EH (cell line): ENCODE measurements at regions not wholly inside any gene's neighbourhood (a gene's known extent, or its start where the extent isn't known, plus 50 kb on each side); places are given as distances from the start of the nearest gene placed in this dataset.

Experiments used
- DNase-seq: peaks from one replicate; pipeline ENCODE4 v3.0.0-alpha.2; 2015; ENCODE audit warnings: low read depth

GRCh38 chr3:59289831-59290230, 240.0 kb upstream of the CFAP20DC start:
- no peak for DNase-seq

- DNase-seq = no peak
Measured at GRCh38 chr3:59288951-59289350, 239.1 kb upstream of the CFAP20DC start.

- peak; percentile 11 for DNase-seq
Measured at GRCh38 chr3:59286791-59287531, 237.1 kb upstream of the CFAP20DC start.

- no peak for DNase-seq
Measured at GRCh38 chr3:59285560-59285959, 235.7 kb upstream of the CFAP20DC start.

GRCh38 chr3:59284926-59285325, 235.1 kb upstream of the CFAP20DC start:
- DNase-seq = no peak

GRCh38 chr3:59280113-59280512, 230.3 kb upstream of the CFAP20DC start:
- DNase-seq = no peak

GRCh38 chr3:59277816-59278215, 228.0 kb upstream of the CFAP20DC start:
- DNase-seq = no peak

- no peak for DNase-seq
Measured at GRCh38 chr3:59277201-59277600, 227.4 kb upstream of the CFAP20DC start.

- no peak for DNase-seq
Measured at GRCh38 chr3:59273976-59274375, 224.2 kb upstream of the CFAP20DC start.

GRCh38 chr3:59271971-59272370, 222.1 kb upstream of the CFAP20DC start:
- no peak for DNase-seq

GRCh38 chr3:59270921-59271320, 221.1 kb upstream of the CFAP20DC start:
- no peak for DNase-seq

- no peak for DNase-seq
Measured at GRCh38 chr3:59270209-59270608, 220.4 kb upstream of the CFAP20DC start.

GRCh38 chr3:59268170-59268569, 218.3 kb upstream of the CFAP20DC start:
- DNase-seq = no peak

- DNase-seq = no peak
Measured at GRCh38 chr3:59267021-59267420, 217.2 kb upstream of the CFAP20DC start.

GRCh38 chr3:59266551-59266950, 216.7 kb upstream of the CFAP20DC start:
- no peak for DNase-seq

GRCh38 chr3:59265566-59265965, 215.7 kb upstream of the CFAP20DC start:
- no peak for DNase-seq

GRCh38 chr3:59264366-59264765, 214.5 kb upstream of the CFAP20DC start:
- DNase-seq = no peak

- DNase-seq = no peak
Measured at GRCh38 chr3:59263152-59263551, 213.3 kb upstream of the CFAP20DC start.

- no peak for DNase-seq
Measured at GRCh38 chr3:59262076-59262498, 212.3 kb upstream of the CFAP20DC start.

- no peak for DNase-seq
Measured at GRCh38 chr3:59261009-59261408, 211.2 kb upstream of the CFAP20DC start.

- DNase-seq = no peak
Measured at GRCh38 chr3:59258550-59259260, 208.9 kb upstream of the CFAP20DC start.

GRCh38 chr3:59257506-59257905, 207.7 kb upstream of the CFAP20DC start:
- DNase-seq = no peak

- no peak for DNase-seq
Measured at GRCh38 chr3:59256230-59256629, 206.4 kb upstream of the CFAP20DC start.

GRCh38 chr3:59254976-59255375, 205.2 kb upstream of the CFAP20DC start:
- DNase-seq = no peak
